Suppressor macrophage treated with lipopolysaccharide for 4 hours (primary cell): ENCODE measurements at regions not wholly inside any gene's neighbourhood (a gene's known extent, or its start where the extent isn't known, plus 50 kb on each side); places are given as distances from the start of the nearest gene placed in this dataset.
"Not testable (repeated sequence)": the region's sequence is repeated elsewhere in the genome, so short reads cannot be mapped to it uniquely, and the experiment has no call there.

Experiments
- DNase-seq: peaks from one replicate; pipeline ENCODE4 v3.0.0-alpha.2; 2020

GRCh38 chr5:106401561-106401960 is 1269.2 kb downstream of the EFNA5 start:
- no peak for DNase-seq

GRCh38 chr5:106399391-106399790 is 1271.3 kb downstream of the EFNA5 start:
- DNase-seq = no peak

- no peak for DNase-seq
Measured at GRCh38 chr5:106397700-106398099, 1273.0 kb downstream of the EFNA5 start.

- no peak for DNase-seq
Measured at GRCh38 chr5:106393276-106393675, 1277.5 kb downstream of the EFNA5 start.

DNA sequence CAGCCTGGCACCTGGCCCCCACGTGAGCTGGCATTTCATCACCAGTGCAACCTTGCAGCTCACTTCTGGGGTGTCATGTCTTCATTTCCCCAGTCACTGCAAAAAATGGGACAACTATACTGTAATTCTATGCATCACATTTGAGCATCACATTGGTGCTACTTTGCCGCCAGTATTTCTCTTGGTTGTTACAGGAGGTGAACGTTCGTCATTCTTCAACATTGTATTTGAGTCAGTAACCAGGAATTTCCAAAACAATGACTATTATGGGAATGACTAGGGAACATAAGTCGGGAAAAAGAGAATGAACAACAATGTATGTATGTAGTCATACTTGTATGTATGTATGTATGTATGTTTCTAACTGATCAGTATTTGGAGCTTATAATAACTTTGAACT is 1278.0 kb downstream of the EFNA5 start:
- DNase-seq = no peak

DNA sequence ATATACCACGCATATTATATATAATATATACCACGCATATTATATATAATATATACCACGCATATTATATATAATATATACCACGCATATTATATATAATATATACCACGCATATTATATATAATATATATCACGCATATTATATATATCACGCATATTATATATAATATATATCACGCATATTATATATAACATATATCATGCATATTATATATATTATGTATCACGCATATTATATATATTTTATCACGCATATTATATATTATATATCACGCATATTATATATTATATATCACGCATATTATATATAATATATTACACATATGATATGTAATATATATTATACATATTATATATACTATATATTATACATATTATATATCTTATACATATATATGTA is 1283.0 kb downstream of the EFNA5 start:
- not testable (repeated sequence) for DNase-seq

- DNase-seq = no peak
Measured at GRCh38 chr5:106386287-106386686, 1284.5 kb downstream of the EFNA5 start.

DNA sequence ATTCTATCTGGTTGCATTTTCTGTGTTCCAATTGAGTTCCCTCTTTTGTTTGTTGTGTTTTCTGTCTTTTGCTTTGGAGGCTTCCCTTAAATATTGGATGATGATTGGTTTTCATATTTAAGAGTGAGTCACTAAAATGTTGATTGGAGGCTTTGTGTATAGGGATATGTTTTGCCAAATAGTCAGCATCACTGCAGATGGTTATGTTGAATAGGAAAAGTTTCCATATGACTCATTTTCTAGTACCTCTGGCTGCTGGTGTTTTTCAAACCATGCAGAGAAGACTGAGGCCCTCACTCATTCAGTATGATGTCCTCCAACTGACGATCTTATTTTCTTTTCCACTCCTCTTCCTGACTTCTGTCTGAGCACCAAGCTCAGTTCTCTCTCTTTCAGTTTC is 1290.0 kb downstream of the EFNA5 start:
- no peak for DNase-seq

GRCh38 chr5:106376522-106376921 is 1294.2 kb downstream of the EFNA5 start:
- DNase-seq = no peak

DNA sequence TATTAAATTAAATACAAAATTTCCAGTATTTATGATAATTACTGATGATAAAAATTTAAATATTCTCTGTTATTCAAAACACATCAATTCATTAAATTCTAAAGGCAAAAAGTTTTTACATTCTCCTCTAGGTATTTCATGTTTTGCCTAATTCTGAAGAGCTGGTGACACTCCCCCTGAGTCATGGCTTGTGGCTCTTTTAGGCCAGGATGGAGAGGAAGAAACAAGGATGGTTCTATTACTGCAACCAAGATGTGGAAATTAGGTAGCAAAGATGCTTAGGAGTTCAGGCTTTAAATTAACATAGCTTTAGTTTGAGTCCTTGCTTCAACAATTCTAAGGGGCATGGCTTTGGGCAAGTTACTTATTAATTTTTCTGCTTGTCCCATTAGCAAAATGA is 1295.8 kb downstream of the EFNA5 start:
- DNase-seq = no peak

- DNase-seq = no peak
Measured at GRCh38 chr5:106368021-106368420, 1302.7 kb downstream of the EFNA5 start.

DNA sequence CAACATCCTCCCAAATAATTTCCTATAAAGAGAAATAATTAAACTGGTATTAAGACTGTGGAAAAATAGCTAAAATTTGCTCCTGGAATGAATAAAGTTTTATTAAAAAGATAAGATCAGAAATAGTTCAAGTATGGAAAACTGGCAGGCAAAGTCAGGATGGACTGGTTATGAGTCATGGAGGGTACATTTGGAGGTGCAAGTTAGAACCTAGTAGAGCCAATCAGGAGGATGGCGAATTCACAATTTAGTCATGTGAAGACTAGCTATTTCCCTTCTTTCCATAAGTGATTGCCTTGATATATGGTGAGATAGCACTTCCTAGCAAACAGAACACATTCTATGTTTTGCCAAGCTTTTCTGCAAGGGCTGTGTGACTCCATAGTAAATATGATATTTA is 1303.5 kb downstream of the EFNA5 start:
- DNase-seq = no peak

DNA sequence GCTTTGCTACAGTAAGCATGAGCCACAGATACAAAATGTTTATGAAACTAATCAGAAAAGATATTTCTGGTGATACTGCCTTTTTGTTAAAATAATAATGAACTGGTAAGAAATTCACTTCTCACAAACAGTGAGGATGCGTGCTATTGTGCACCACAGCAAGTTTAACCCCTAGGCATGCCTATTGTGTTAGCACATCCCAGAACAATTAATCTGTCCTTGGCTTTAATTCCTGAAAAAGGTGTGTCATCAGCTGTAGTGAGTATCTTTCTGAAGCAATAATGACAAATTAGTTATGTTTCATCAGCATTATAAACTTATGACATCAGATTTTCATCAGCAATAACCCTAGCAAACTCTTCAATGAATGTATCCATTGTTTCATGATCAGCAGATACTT is 1307.2 kb downstream of the EFNA5 start:
- DNase-seq = no peak

DNA sequence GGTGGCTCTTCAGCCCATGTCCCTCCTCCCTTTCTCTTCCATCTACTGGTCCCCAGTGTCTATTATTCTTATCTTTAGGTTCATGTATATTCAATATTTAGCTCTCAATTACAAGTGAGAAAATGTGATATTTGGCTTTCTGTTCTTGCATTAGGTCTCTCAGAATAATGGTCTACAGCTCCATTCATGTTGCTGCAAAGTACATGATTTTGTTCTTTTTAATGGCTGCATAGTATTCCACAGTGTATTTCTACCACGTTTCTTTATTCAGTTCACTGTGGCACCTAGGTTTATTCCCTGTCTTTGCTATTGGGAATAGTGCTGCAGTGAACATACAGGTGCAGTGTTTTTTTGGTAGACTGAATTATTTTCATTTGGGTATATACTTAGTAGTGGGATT is 1308.8 kb downstream of the EFNA5 start:
- DNase-seq = no peak

DNA sequence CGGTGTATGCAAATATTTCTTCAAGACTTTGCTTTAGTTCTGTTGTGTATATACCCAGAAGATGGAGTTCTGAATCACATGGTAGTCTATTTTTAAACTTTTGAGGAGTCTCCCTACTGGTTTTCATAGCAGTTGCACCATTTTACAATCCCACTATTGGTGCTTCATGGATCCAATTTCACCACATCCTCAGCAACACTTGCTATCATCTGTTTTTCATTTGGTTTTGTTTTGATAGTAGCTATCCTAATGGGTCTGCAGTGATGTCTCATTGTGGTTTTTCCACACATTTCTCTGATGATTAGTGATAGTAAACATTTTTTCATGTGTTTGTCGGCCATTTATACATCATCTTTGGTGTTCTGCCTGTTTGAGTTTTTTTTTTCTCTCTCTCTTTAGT is 1339.3 kb downstream of the EFNA5 start:
- DNase-seq = no peak

- DNase-seq = no peak
Measured at GRCh38 chr5:106324356-106324755, 1346.4 kb downstream of the EFNA5 start.

DNA sequence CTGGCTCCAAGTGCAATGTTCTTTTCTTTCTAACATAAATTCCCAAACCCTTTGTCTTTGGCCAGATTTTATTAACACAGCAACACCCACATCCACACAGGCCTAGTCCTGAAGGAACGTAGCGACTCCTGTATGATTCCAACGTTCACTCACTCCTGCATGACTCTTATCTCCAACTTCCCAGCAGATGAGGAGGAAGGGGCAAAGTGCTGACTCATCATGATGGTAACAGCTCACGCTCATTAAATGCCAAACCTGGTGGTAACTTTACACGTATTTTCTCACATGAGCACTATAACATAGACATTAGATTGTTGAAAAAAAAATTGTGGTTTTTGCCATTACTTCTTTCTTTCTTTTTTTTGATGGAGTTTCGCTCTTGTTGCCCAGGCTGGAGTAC is 1349.5 kb downstream of the EFNA5 start:
- DNase-seq = no peak

GRCh38 chr5:106314221-106314824 is 1356.4 kb downstream of the EFNA5 start:
- no peak for DNase-seq

DNA sequence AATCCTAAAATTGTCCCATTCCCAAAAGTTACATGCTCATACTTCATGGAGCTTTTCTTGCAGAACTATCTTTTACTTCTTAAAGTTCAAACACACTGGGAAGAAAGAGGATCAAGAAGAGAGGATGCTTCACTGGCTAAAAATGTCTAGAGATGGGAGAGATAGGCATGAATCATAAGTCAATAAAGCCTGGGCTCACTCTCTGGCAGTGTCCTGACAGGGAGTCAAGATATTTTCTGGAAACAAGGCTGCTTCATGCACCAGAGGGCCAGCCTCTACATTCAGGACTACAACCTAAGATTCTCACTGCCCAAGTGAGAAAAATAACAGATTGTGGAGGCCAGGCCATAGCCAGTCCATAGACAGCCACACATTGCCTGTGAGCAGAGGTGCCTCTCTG is 1358.4 kb downstream of the EFNA5 start:
- no peak for DNase-seq

- no peak for DNase-seq
Measured at GRCh38 chr5:106311230-106311915, 1359.4 kb downstream of the EFNA5 start.

GRCh38 chr5:106307265-106307664 is 1363.5 kb downstream of the EFNA5 start:
- no peak for DNase-seq

DNA sequence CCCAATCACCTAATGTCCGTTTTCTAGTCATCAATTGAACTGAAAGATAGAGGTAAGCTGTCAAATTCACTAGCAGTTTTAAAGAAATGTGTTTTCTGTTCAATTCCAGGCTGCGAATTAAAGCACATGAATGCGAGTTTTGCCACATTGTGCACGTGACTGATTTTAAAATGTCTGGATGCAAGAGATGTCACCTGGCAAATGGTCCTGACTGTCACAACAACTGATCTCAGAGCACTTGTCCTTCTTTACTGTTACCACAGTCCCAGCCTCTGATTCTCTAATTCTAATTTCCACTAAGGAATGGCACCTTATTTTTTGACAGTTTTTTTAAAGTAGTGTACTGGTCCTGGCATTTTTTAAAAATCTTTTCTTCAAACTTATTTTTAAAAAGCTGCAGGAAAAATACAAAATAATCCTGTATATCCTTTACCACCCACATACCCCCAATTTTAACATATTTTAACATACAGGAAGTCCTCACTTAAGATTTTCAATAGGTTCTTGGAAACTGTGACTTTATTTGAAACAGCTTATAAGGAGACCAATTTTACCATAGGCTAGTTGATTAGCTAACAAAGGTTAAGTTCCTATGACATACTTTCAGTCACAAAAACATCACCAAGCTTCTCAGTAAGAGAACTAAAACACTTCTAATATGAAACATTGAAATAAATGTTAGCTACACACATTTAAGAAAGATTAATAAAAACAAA is 1364.3 kb downstream of the EFNA5 start:
- no peak for DNase-seq

DNA sequence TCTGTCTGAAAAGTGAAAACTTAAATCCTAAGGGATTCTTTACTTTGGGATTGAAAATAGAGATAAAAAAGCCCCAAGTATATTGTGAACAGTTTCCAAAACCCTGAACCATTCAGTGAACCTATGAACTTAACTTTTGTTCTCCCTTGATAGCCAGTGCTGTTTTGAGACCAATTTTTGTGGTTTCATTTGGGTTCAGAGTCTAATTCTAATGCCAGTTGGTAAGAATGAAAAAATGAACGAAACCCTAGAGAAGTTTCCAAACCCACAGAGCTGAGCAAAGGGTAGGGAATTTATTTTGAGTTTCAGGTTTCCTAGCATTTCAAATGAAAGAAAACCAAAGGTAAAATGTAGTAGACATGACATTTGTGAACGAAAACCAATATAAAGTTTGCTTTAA is 1366.8 kb downstream of the EFNA5 start:
- no peak for DNase-seq

DNA sequence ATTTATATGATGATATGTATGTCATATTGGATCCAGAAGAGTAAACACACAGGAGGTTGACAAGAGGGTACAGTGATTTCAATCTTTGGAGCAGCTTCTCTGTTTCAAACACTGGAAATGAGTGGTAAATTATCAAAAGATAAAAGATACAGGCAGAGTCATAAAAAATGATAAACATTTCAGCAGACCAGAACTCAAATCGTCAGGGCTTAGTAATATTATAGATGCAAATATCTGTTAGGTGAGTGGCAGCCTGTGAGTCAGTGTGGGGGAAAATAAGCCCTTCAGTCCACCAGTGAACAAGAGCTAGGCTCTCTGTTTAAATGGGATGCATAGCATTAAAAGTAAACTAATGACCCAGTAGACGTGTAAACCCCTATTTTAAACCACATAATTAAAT is 1378.1 kb downstream of the EFNA5 start:
- DNase-seq = no peak
